Suppressor macrophage treated with lipopolysaccharide for 1 hour (primary cell): ENCODE measurements at regions not wholly inside any gene's neighbourhood (a gene's known extent, or its start where the extent isn't known, plus 50 kb on each side); places are given as distances from the start of the nearest gene placed in this dataset.
A peak's percentile ranks its signal among the peaks of the same experiment; 100 is the strongest.

Experiments
- DNase-seq, 3 donors: peaks; one replicate each; pipeline ENCODE4 v3.0.0-alpha.2; 2020 to 2022

- DNase-seq = no peak
These were observed 135.5 kb upstream of the SORCS3 start for GRCh38 chr10:104505521-104506042.

DNA sequence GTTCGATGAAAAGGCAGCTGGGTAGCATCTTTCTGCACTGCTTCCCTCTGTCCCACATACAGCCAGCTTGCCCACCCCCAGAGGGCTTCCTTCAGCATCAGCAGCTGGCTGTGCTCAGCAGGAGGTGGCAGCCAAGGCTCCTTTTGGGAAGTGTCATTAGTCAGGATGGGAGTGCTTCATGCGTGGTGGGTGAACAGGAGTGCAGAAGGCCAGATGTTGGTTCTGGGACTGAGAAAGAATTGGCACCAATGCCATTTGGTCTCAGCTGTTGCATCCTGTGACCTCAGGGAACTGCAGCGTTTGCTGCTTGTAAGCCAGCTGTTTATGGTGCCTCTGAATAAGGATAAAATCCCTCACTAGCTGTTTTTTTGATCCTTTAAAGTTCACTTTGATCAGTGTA lies 131.1 kb upstream of the SORCS3 start:
- no peak for DNase-seq

GRCh38 chr10:104510644-104511043 lies 130.4 kb upstream of the SORCS3 start:
- DNase-seq = no peak

GRCh38 chr10:104512800-104513199 lies 128.3 kb upstream of the SORCS3 start:
- no peak for DNase-seq

GRCh38 chr10:104515678-104516199 lies 125.4 kb upstream of the SORCS3 start:
- peak in 1 of 3 donors; percentile 16 for DNase-seq

- no peak for DNase-seq
These were observed 124.1 kb upstream of the SORCS3 start for GRCh38 chr10:104516986-104517385.

DNA sequence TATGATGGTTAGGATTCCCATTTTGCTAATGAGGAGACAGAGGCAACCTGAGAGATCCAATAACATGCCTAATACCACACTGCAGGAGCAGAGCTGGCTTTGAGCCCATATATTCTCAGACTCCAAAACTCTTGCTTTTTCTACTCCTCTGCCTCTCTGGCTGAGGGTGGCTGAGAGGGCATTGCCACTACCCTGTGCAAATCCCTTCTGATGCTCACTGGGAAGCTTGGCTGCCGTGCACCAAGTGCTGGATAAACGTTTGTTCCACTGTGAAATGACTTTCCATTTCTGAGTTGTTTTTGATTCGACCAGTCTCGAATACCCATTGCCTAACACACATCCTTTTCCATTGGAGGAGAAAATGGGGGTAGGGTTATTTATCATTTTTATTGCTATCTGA lies 123.1 kb upstream of the SORCS3 start:
- DNase-seq = no peak

GRCh38 chr10:104518891-104519290 lies 122.2 kb upstream of the SORCS3 start:
- no peak for DNase-seq

GRCh38 chr10:104520653-104521052 lies 120.4 kb upstream of the SORCS3 start:
- no peak for DNase-seq

DNA sequence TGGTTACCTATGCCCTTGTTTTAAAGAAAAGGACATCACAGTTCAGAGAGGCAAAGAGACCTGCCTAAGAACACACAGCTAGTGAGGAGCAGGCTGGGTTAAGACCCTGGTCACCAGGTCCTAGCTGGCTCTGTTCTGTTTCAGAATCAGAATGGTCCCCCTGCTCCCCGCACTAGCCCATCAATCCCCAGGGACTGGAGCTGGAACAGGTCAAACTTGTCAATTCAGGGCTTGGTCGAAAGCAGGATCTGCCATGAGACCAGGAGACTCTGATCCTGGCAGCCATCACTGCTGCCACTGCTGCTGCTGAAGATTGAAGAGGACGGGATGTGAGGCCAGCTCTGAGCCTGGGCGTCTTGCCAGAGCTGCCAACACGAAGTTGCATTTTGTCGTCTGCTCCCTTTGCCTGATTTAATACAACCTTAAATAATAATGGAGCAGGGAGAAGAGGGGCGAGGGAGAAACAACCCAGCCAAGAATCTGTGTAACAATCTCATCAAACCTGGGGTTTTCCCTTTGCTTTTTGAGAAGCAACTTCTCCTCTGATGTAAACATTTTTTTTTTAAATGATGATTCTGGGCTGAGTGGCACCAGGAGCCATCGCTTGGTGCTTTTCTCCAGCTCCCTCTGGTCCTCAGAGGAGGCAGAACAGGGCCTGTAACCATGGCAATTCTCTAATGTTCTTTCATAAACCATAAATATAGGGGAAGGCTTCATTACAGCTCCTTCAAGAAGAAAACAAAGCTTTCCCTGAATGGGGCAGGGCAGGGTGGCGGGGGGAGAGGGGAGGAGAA lies 119.0 kb upstream of the SORCS3 start:
- peak in 1 of 3 donors; percentile 22 for DNase-seq

DNA sequence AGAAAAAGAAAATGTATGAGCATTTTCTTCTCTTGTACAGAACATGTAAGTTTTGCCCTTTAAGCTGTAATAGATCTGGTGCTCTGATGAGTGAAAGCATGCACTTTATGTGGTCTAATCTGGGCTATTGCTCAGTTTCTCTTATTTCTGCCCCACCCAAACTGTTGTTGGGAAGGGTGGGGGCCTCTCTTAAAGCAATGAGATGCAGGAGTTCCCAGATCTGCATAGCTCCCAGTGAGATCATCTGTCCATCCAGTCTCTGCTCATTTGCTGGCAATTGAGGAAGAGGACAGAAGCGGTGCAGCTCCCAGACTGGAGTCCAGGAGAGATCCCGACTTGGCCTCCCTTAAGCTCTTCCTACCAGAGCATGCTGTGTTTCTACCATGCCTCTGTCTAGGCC lies 114.9 kb upstream of the SORCS3 start:
- no peak for DNase-seq

DNA sequence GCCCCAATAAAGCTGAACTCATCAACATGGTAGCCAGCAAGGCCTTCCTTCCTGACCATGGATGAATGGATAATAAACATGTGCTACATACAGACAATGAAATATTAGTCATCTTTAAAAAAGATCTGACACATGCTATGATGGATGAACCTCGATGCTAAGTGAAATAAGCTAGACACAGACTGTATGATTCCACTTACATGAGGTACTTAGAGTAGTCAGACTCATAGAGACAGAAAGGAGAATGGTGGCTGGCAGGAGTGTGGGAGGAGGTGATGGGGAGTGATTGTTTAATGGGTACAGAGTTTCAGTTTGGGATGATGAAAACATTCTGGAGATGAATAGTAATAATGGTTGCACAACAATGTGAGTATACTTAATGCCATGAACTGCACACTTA lies 114.1 kb upstream of the SORCS3 start:
- no peak for DNase-seq

DNA sequence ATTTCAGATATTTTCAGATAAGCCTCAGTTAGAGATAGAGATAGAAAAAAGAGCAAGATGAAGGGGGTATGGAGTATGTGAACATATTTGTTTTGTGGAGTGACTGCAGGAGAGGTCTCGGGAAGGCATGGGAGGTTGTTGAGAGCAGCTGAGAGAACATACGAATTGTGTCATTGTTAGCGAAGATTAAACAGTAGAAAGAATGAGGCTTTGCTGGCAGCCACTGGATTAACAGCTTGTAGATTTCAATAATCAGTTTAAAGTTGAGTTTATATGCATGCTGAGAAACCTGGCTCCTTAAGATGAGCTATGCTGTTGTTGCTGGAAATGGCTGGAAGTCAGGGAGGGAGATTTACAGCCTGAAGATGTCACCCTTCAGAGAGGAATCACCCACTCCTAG lies 100.9 kb upstream of the SORCS3 start:
- DNase-seq = no peak

- peak; percentile 30 to 57 (median 48) for DNase-seq
These were observed 99.3 kb upstream of the SORCS3 start for GRCh38 chr10:104541820-104542219.

DNA sequence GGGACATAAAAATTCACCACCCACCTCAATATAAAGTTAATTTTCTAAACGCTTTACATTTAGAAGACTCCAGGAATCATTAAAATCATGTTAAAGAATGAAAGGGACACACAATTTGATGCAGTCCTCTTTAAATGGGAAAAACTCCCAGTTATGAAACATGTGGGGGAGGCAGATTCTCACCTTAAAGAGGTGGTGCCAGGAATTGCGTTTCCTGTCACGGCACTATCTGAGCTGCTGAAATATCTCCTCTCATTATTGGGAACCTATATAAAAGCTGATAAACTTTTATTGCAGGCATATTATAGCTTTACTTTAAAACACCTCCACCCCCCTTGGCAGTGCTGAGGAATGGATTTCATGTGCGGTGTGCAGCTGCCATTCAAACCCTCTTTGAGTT lies 94.8 kb upstream of the SORCS3 start:
- DNase-seq = no peak

GRCh38 chr10:104546756-104547155 lies 94.3 kb upstream of the SORCS3 start:
- DNase-seq = no peak

GRCh38 chr10:104548090-104548489 lies 93.0 kb upstream of the SORCS3 start:
- DNase-seq = no peak

DNA sequence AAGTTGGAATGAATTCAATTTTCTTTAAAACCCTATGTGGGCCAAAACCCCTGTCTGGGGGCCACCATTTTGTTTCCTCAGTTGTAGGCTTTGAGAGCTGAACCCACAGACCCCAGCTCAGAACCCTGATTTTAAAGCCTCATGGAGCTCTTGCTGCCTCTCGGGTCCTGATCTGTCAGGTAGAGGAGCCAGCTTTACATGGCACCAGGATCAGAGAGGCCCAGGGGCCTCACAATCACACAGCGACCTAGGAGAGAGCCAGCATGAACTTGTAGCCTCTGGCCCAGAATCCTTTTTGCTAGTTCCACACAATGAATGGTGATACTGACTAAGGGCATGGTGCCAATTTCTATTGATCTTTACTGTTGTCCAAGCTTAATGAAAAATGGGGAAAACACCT lies 84.3 kb upstream of the SORCS3 start:
- DNase-seq = no peak

GRCh38 chr10:104557966-104558365 lies 83.1 kb upstream of the SORCS3 start:
- DNase-seq = no peak

GRCh38 chr10:104559935-104560334 lies 81.2 kb upstream of the SORCS3 start:
- DNase-seq = peak; percentile 72 to 81 (median 76)

GRCh38 chr10:104563051-104563450 lies 78.0 kb upstream of the SORCS3 start:
- DNase-seq = no peak

- peak; percentile 19 to 56 (median 35) for DNase-seq
These were observed 77.5 kb upstream of the SORCS3 start for GRCh38 chr10:104563548-104563947.

DNA sequence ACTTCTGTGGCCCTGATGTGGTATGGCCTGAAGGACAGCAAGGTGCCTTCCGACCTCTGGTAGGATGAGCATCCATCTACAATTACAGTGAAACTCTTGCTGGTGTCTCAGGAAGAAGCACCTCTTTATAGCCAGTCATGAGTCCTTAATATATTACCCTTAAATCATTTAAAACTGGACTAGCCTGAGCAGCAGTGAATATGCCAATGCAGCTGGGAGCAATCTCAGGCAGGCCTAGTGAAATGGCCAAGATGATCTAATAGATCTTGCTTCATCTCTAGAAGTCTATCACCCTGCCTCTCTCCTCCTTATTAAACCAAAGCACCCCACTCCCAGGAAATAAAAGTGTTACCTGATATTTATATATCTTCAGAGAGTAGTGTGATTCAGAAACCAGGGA lies 66.7 kb upstream of the SORCS3 start:
- no peak for DNase-seq

- no peak for DNase-seq
These were observed 66.3 kb upstream of the SORCS3 start for GRCh38 chr10:104574838-104575237.

- DNase-seq = no peak
These were observed 64.5 kb upstream of the SORCS3 start for GRCh38 chr10:104576611-104577010.
